DMS 273 (cell line): ENCODE measurements at regions not wholly inside any gene's neighbourhood (a gene's known extent, or its start where the extent isn't known, plus 50 kb on each side); places are given as distances from the start of the nearest gene placed in this dataset.

Experiments
- DNase-seq: peaks from one replicate; lab custom pipeline; 2025; ENCODE audit not compliant: unreplicated experiment; lab: John Stamatoyannopoulos, UW

DNA sequence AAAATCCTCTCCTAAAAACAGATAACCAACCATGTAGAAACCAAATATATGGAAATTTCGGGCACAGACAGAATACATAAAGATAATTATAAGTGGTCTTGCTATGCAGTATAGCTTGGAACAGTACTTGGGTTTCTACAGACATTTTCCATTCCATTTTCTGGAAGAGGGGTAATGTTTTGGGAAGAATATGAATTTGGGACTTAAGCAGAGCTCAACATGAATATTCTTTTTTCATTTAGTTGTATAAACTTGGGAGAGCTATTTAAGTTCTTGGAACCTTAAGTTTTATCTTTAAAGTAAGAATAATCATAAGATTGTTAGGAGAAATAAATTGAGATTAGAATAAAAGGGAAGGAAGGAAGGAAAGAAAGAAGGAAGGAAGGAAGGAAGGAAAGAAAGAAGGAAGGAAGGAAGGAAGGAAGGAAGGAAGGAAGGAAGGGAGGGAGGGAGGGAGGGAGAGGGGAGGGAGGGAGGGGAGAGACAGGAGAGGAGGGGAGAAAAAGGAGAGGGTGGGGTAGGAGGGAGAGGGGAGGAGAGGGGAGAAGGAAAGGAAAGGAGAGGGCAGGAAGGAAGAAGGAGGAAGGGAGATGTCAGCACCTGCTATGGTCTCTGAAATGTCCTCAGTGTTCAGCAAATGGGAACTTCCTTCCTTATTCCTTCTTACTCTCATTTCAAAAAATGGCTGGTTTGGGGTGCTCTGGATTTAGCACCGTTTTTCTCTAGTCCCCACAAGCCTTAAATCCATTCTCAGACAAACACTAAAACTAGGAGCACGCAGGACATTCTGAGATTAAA, 248.3 kb downstream of the LY86 start:
- DNase-seq = no peak

GRCh38 chr6:6837541-6838080, 249.1 kb downstream of the LY86 start:
- no peak for DNase-seq

DNA sequence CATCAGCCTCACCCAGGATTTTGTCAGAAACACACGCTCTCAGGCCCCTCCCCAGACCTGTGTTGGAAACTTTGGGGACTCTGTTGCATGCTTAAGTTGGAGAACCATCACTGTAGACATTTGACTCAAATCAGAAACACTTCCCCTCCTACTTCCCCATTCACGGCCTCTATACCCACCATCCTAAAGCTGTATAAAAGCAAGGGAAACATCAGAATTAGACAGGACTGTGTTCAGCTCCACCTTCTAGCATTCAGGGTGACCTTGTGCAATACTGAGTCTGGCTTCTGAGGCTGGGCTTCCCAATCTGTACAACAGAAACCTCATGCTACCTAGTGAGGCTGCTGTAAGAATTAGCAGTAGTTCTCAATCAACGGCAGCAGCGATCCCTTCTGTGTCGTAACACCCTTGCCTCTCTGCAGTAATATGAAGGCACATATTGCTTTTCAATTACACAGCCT, 252.3 kb downstream of the LY86 start:
- no peak for DNase-seq

DNA sequence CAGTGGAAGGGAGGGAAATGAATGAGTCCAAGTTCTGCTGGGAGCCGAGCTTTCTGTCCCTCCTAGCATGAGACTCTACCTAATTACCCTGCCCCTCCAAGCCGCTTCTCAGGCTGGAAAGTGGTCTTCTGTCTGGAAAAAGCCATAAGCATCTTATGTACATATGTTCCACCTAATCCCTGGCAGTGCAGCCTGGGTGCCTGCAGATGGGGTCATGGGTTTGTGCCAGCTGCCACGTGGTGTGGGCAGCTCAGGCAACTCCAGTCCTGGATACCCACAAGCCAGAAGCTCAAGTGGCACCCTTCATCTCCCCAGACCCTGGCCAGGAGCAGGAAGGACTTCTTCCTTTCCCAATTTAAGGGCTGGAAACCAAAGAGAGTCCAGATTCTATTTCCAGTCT, 253.1 kb downstream of the LY86 start:
- peak; percentile 82 for DNase-seq

DNA sequence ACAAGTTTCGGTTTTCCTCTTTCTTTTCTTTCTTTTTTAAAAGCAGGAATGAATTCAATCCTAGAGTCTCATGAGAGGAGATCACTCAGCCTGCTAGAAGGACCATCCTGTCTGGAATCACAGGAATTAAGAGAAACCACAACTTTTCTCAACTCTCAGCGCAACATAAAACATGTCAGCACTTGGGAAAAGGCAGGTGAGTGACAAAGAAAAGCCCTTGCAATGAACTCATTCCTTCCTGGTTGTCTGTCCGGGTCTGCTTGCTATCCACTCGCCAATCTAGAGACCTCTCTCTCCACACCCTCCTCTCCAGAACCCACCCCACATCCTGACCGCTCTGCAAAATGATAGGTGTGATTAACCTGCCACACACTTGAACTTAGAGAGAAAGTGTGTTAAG, 253.8 kb downstream of the LY86 start:
- no peak for DNase-seq

DNA sequence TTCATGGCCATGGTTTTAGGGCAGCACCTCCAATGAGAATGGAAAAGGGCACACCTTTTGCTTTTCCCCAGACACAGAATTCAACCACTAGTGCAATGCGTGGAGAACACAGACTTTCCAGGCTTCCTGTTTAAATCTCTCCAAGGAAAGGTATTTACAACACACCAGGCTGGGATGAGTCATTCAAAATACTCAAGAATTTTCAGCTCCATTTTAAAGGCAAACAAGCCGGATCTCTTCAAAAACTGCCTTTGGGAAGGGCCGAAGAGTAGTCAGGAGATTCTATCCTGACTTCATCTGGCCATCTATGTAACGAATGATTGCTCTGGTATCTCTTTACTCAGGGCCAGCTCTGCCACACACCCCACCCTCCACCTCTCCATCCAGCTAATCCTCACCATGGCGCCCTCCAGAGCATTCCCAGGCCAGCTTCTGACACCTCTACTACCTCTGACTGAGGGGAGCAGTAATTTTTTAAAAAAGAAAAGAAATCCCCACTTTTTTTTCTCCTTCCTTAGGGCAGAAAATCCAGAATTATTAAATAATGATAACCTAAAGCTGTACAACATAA, 254.6 kb downstream of the LY86 start:
- no peak for DNase-seq

DNA sequence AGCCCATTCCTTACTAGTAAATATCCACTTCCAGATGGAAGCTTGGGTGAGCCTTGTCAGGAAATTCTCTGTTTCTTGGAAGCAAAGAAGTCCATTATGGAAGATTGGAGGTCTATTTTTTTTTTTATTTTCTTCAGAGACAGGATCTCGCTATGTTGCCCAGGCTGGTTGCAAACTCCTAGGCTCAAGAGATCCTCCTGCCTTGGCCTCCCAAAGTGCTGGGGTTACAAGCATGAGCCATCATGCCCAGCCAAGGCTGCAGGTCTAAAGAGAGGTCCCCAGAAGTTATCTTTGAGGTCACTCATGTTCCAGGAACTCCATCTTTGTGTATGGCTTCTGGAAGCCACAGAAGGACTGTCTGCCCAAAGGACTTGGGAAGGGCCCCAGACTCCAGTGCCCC, 255.3 kb downstream of the LY86 start:
- no peak for DNase-seq

DNA sequence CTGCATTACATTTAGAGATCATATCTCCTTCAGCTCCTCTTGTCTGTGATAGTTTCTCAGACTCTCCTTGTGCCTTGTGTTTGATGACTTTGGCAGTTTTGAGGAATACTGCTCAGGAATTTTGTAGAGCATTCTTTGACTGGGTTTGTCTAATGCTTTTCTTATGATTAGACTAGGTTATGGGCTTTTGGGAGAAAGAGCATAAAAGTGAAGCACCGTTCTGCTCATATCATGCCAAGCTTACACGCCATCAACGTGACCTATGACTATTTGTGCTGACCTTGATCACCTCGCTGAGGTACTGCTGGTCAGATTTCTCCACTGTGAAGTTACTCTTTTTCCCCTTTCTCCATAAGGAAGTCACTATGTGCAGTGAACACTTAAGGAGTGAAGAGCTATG, 256.0 kb downstream of the LY86 start:
- no peak for DNase-seq

GRCh38 chr6:6845603-6846002, 257.1 kb downstream of the LY86 start:
- no peak for DNase-seq

DNA sequence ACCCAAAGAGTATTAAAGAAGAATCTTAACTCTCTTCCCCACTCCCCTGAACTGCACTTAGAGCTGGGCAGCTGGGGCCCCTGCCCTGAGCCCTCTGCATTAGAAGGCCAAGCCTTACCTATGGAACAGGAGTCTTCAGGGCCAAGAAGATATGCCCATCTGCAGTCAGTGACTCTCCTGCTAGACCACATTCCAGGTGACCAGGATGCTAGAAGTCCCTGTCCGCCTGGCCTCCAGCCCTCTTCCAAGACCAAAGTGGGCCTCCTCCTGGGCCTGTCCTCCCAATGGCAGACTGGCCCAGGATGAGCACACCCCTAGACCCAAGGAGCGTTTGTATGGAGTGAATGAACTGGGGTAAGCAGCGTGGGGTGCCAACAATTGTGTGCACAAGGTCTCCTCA, 259.1 kb downstream of the LY86 start:
- no peak for DNase-seq

GRCh38 chr6:6851059-6851948, 256.5 kb upstream of the RREB1 start:
- DNase-seq = peak; percentile 66

GRCh38 chr6:6851949-6852261, 255.9 kb upstream of the RREB1 start:
- no peak for DNase-seq

DNA sequence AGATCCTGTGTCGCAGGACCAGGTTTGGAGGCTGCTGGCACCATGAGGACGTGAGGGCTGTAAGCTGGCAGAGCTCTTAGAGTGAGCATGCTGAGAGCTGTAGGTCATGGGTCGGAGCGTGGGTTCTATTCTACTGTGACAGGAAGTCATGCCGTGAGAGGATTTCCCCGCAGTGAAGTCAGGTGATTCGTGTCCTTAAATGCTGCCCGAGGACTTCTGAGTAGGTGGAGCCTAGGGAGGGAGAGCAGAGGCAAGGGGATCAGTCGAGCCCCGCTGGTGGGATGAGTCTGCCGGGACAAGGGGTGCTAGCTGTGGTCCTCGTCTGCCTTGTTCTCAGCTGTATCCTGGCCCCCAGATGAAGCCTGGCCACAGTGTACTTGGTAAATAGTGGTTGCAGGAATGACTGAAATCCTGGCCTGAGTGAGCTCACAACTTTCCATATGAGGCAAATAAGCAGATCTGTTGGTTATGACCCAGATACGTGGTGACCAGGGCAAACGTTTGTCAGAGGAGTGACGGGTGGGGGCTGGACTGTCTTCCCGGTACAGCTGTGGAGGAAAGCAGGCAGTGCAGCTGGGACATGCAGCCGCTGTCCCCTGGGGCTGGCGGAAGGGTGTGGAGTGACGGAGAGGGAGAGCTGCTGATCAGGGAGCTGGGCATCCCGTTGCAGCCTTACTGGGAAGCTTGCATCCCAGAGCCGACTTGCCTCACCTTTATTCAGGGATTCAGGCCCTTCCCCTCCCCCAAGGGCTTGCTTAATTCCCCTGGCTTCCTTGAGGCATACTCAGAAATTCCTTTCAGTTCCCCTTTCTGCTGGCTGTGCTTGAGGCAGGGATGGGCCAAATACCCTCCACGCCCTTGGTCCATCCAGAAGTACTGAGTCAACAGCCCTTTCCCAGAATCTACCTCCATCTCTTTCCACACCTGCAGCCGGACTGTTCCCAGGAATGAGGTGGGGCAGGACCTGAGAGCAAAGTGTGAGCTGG, 250.9 kb upstream of the RREB1 start:
- DNase-seq = no peak

- no peak for DNase-seq
These were observed 250.2 kb upstream of the RREB1 start for GRCh38 chr6:6857528-6857927.

DNA sequence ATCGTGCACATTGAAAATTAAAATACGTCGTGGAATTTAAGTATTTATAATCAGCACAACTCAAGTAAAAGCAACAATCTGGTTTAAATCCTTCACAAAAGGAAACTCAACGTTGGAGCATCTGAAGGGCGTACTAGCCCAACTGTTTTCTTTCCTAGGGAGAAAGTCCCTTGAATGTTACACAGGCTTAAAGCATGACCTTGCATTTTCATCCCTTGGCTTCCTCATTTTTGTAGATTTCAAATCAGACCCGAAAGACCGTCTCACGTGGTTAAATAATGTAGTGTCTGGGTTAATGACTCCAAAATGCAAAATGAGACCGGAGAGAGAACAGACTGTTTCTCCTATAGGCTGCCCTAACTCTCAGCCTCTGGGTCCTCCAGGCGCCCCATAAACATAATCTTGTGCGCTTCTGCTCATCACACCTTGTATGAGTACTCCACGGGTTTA, 249.2 kb upstream of the RREB1 start:
- no peak for DNase-seq

- DNase-seq = no peak
These were observed 248.7 kb upstream of the RREB1 start for GRCh38 chr6:6859105-6859504.

- no peak for DNase-seq
These were observed 248.0 kb upstream of the RREB1 start for GRCh38 chr6:6859722-6860121.

DNA sequence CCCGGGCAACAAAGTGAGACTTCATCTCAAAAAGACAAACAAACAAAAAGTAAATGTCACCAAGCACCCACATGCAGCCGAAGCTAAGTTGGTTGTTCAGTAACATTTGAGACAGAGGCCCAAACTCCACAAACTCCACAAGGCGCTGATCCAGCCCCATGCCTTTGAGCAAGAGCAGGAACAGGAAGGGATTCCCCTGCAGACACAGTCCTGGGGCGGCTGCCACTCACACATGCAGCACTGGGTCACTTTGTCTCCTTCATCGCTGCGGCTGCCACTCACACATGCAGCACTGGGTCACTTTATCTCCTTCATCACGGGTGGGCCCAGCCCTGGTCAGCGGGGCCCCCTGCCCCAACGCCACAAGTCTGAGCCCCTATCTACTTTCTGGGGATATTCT, 246.9 kb upstream of the RREB1 start:
- no peak for DNase-seq

DNA sequence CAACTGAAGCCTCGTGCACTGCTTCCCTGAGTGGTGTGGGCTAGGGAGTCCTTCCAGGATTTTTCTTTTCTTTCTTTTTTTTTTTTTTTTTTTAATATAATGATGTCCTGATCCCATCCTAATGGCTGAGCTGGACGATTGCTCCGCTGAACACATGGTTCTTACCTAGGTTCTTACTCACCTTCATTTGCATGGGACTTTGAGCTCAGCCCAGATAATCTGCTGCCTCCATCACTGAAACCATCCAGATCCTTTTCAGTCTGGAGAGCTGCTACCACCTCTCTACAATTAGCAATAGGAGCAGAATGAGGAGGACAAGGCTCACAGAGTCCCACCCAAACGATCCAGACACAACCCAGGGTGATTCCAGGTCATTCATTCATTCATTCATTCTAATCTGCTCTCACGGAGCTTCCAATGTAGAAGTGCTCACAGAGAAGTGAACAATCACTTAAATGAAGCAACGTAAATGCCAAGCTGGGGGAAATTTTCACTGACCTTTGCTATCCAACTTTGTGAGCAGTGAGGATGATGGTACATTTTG, 246.3 kb upstream of the RREB1 start:
- no peak for DNase-seq

- DNase-seq = no peak
These were observed 245.8 kb upstream of the RREB1 start for GRCh38 chr6:6861995-6862394.
